MM.1S (cell line): ENCODE measurements at regions not wholly inside any gene's neighbourhood (a gene's known extent, or its start where the extent isn't known, plus 50 kb on each side); places are given as distances from the start of the nearest gene placed in this dataset.

ENCODE experiments used
- DNase-seq: peaks from one replicate; pipeline ENCODE4 v3.0.0-alpha.2; 2015
- H2AFZ ChIP-seq: fragments of 300-600 bp; sonication (generic); 2 replicates; pipeline ENCODE4 v1.6.0; 2016; ENCODE audit warnings: antibody characterized with exemption, low read length
- H3F3A ChIP-seq: fragments of 300-600 bp; sonication (generic); 2 replicates; pipeline ENCODE4 v1.6.1; 2016; ENCODE audit warnings: mild to moderate bottlenecking, antibody characterized with exemption, low read length, moderate library complexity, mixed read lengths; ENCODE audit not compliant: insufficient read depth
- H3K27ac ChIP-seq: fragments of 300-600 bp; sonication (generic); 2 replicates; pipeline ENCODE4 v1.5.1; 2016; ENCODE audit warnings: mild to moderate bottlenecking, low read length
- H3K27me3 ChIP-seq: fragments of 300-600 bp; sonication (generic); replicated peaks from 2 replicates; pipeline ENCODE4 v1.6.0; 2016; ENCODE audit warnings: low read length; ENCODE audit not compliant: insufficient read depth
- H3K36me3 ChIP-seq: fragments of 300-600 bp; sonication (generic); replicated peaks from 2 replicates; pipeline ENCODE4 v1.6.1; 2016; ENCODE audit warnings: mild to moderate bottlenecking, low read length, mixed read lengths; ENCODE audit not compliant: insufficient read depth
- H3K4me1 ChIP-seq: fragments of 300-600 bp; sonication (generic); 2 replicates; pipeline ENCODE4 v1.6.1; 2016; ENCODE audit warnings: low read length, mixed read lengths
- H3K4me2 ChIP-seq: fragments of 300-600 bp; sonication (generic); 2 replicates; pipeline ENCODE4 v1.6.0; 2016; ENCODE audit warnings: low read depth, low read length
- H3K4me3 ChIP-seq: fragments of 300-600 bp; sonication (generic); 2 replicates; pipeline ENCODE4 v1.5.1; 2016; ENCODE audit warnings: low read length, mixed read lengths
- H3K79me2 ChIP-seq: fragments of 300-600 bp; sonication (generic); 2 replicates; pipeline ENCODE4 v1.6.1; 2016; ENCODE audit warnings: mixed run types, low read length, mixed read lengths
- H3K9ac ChIP-seq: fragments of 300-600 bp; sonication (generic); 2 replicates; pipeline ENCODE4 v1.6.1; 2016; ENCODE audit warnings: low read length, mixed read lengths
- H3K9me2 ChIP-seq: fragments of 300-600 bp; sonication (generic); replicated peaks from 2 replicates; pipeline ENCODE4 v1.6.1; 2016; ENCODE audit warnings: mild to moderate bottlenecking, low read length, mixed read lengths; ENCODE audit not compliant: insufficient read depth
- H3K9me3 ChIP-seq: fragments of 300-600 bp; sonication (generic); replicated peaks from 2 replicates; pipeline ENCODE4 v1.6.1; 2016; ENCODE audit warnings: mild to moderate bottlenecking, low read length, mixed read lengths; ENCODE audit not compliant: insufficient read depth
- H4K20me1 ChIP-seq: fragments of 300-600 bp; sonication (generic); 2 replicates; pipeline ENCODE4 v1.6.1; 2016; ENCODE audit warnings: mild to moderate bottlenecking, low read length, moderate library complexity, mixed read lengths; ENCODE audit not compliant: insufficient read depth
- EZH2 ChIP-seq: fragments of 300-600 bp; sonication (generic); optimal IDR thresholded peaks from 2 replicates; pipeline ENCODE3; 2017; ENCODE audit warnings: low read depth, mild to moderate bottlenecking, antibody characterized with exemption, low read length, mixed read lengths
- EZH2phosphoT487 ChIP-seq: fragments of 300-600 bp; sonication (generic); IDR thresholded peaks from 2 replicates; pipeline ENCODE4 v1.6.1; 2018; ENCODE audit warnings: antibody characterized with exemption, low read length
- TF ChIP-seq, protein P1 (sequence below): fragments of 300-600 bp; sonication (generic); IDR thresholded peaks from 2 replicates; pipeline ENCODE4 v1.5.1; 2016; ENCODE audit warnings: antibody characterized with exemption, low read length, mixed read lengths

DNA sequence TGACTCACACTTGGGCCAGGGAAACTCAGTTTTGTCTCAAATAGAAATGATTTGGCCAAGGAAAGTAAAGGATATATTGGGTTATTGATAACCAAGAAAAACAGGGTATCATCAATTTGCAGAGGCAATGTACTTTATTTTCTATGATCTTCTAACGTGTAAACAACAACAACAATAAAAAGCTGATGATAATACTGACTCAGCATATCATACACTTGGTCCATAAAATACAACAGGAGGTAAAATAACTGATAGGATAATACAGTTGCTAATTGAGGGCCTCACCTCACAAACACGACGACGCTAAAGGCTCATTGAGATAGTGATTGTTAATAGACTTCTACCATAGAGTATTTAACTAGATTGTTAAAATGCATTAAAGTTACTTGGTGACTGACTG is 774.0 kb upstream of the NOVA1 start:
- no peak overlapping the region for H3K4me2 ChIP-seq
- H3K27ac ChIP-seq: no peak overlapping the region
- H3K9ac ChIP-seq: no peak overlapping the region
- H3K9me3 ChIP-seq: no peaks in the 10 kb centered on the region
- H3K4me3 ChIP-seq: no peak overlapping the region
- H3K9me2 ChIP-seq: no peaks in the 10 kb centered on the region
- TF ChIP-seq, protein P1, sequence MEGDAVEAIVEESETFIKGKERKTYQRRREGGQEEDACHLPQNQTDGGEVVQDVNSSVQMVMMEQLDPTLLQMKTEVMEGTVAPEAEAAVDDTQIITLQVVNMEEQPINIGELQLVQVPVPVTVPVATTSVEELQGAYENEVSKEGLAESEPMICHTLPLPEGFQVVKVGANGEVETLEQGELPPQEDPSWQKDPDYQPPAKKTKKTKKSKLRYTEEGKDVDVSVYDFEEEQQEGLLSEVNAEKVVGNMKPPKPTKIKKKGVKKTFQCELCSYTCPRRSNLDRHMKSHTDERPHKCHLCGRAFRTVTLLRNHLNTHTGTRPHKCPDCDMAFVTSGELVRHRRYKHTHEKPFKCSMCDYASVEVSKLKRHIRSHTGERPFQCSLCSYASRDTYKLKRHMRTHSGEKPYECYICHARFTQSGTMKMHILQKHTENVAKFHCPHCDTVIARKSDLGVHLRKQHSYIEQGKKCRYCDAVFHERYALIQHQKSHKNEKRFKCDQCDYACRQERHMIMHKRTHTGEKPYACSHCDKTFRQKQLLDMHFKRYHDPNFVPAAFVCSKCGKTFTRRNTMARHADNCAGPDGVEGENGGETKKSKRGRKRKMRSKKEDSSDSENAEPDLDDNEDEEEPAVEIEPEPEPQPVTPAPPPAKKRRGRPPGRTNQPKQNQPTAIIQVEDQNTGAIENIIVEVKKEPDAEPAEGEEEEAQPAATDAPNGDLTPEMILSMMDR: no peak
- no peak for TF ChIP-seq EZH2phosphoT487
- no peak for TF ChIP-seq EZH2
- H2AFZ ChIP-seq: no peak overlapping the region
- no peaks in the 10 kb centered on the region for H4K20me1 ChIP-seq
- no peaks in the 10 kb centered on the region for H3K4me1 ChIP-seq
- H3K27me3 ChIP-seq: no peaks in the 10 kb centered on the region
- no peaks in the 10 kb centered on the region for H3K36me3 ChIP-seq
- DNase-seq: no peak
- no peaks in the 10 kb centered on the region for H3K79me2 ChIP-seq
- no peaks in the 10 kb centered on the region for H3F3A ChIP-seq

DNA sequence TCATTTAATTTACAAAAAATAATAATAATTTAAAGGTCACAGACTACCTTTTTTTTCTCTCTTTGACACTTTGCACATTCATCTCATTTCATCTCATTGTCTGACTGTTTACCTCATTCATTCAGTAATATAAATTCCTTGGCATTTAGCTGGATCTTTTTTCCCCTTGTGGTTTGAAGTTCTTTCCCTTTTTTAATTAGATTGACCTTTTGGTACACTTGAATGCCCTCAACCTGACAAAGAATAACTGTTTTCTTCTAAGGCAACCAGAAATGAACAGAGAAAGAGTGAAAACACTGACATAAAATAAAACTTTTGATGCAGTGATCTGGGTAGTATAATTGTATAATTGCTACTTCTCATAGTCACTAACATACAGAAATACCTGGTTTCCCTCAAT is 774.9 kb upstream of the NOVA1 start:
- no peaks in the 10 kb centered on the region for H3K27me3 ChIP-seq
- no peak overlapping the region for H3K4me2 ChIP-seq
- no peaks in the 10 kb centered on the region for H3K79me2 ChIP-seq
- no peaks in the 10 kb centered on the region for H3K9me3 ChIP-seq
- H2AFZ ChIP-seq: no peak overlapping the region
- no peak for DNase-seq
- H3F3A ChIP-seq: no peaks in the 10 kb centered on the region
- H4K20me1 ChIP-seq: no peaks in the 10 kb centered on the region
- TF ChIP-seq, protein P1: no peak
- TF ChIP-seq EZH2 (no peak), EZH2phosphoT487 (no peak)
- H3K4me3 ChIP-seq: no peak overlapping the region
- H3K9ac ChIP-seq: no peak overlapping the region
- no peak overlapping the region for H3K27ac ChIP-seq
- H3K4me1 ChIP-seq: no peaks in the 10 kb centered on the region
- no peaks in the 10 kb centered on the region for H3K9me2 ChIP-seq
- no peaks in the 10 kb centered on the region for H3K36me3 ChIP-seq

DNA sequence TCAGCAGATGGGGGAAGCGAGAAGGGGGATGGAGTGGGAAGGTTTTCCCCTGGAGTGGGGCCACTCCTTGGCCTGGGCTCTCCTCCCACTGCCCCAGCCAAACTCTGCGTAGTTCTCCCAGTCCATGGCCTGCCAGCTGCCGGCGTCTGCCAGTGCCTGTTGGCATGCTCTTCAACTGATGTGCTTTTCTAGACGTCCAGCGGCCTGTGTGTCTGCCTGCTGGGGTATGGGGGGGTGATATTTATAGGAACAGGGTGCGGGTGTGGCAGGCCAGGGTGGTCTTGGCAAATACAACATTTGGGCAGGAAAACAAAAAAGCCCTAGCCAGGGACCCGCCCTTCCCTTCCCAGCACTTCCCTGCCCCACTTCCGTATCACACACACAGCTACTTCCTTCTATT is 786.3 kb upstream of the NOVA1 start:
- H4K20me1 ChIP-seq: no peaks in the 10 kb centered on the region
- TF ChIP-seq EZH2 (no peak), EZH2phosphoT487 (no peak)
- TF ChIP-seq, protein P1: no peak
- no peak overlapping the region for H2AFZ ChIP-seq
- DNase-seq: no peak
- no peak overlapping the region for H3K4me2 ChIP-seq
- no peaks in the 10 kb centered on the region for H3F3A ChIP-seq
- H3K9ac ChIP-seq: no peak overlapping the region
- no peaks in the 10 kb centered on the region for H3K9me3 ChIP-seq
- H3K4me3 ChIP-seq: no peak overlapping the region
- H3K36me3 ChIP-seq: no peaks in the 10 kb centered on the region
- no peaks in the 10 kb centered on the region for H3K9me2 ChIP-seq
- H3K4me1 ChIP-seq: no peaks in the 10 kb centered on the region
- no peaks in the 10 kb centered on the region for H3K27me3 ChIP-seq
- no peaks in the 10 kb centered on the region for H3K79me2 ChIP-seq
- H3K27ac ChIP-seq: no peak overlapping the region

DNA sequence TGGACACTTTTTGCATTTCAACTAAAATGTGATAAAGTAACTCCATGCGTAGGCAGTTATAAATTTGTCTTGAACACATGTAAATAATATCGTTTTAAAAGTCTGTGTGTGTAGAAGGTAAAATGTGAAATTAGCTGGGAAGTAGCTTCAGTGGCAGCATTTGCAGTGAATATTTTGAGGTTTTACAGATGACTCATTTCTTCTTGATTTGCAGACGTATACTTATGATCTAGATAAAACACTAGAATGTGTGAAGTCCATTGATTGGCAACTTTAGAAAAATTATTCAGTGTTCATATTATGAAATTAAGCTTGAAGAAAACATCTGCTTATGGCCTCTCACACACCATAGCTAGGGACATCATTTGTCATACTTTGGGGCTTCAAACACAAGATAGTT is 788.6 kb upstream of the NOVA1 start:
- DNase-seq: no peak
- no peaks in the 10 kb centered on the region for H3F3A ChIP-seq
- H3K9me3 ChIP-seq: no peaks in the 10 kb centered on the region
- no peaks in the 10 kb centered on the region for H3K9me2 ChIP-seq
- no peaks in the 10 kb centered on the region for H3K36me3 ChIP-seq
- no peak overlapping the region for H3K27ac ChIP-seq
- H3K79me2 ChIP-seq: no peaks in the 10 kb centered on the region
- H3K27me3 ChIP-seq: no peaks in the 10 kb centered on the region
- H3K4me3 ChIP-seq: no peak overlapping the region
- H3K4me2 ChIP-seq: no peak overlapping the region
- H2AFZ ChIP-seq: no peak overlapping the region
- no peak for TF ChIP-seq EZH2
- TF ChIP-seq EZH2phosphoT487: no peak
- TF ChIP-seq, protein P1: no peak
- H3K9ac ChIP-seq: no peak overlapping the region
- no peaks in the 10 kb centered on the region for H4K20me1 ChIP-seq
- no peaks in the 10 kb centered on the region for H3K4me1 ChIP-seq
